HPDE6-E6E7 (cell line): ENCODE measurements at regions not wholly inside any gene's neighbourhood (a gene's known extent, or its start where the extent isn't known, plus 50 kb on each side); places are given as distances from the start of the nearest gene placed in this dataset.
"Not testable (repeated sequence)": the region's sequence is repeated elsewhere in the genome, so short reads cannot be mapped to it uniquely, and the experiment has no call there.

Experiments
- DNase-seq: peaks from one replicate; pipeline ENCODE4 v3.0.0; 2011; ENCODE audit warnings: missing footprints; ENCODE audit errors: extremely low spot score

DNA sequence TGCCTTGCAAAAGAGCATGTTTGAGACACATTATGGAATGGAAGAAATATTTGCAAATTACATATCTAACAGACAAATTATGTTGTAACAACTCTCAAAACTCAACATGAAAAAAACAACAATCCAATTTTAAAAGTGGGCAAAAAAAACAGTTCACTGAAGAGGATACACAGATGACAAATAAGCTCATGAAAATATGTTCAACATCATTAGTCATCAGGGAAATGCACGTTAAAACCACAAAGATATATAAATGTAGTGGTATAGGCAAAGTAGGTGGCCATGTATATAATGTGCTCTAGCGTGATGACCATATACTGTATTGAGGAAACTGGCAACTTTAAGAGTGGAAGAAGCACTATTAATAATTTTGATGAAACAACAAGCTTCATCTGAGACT lies 220.1 kb downstream of the IRS1 start:
- no peak for DNase-seq

DNA sequence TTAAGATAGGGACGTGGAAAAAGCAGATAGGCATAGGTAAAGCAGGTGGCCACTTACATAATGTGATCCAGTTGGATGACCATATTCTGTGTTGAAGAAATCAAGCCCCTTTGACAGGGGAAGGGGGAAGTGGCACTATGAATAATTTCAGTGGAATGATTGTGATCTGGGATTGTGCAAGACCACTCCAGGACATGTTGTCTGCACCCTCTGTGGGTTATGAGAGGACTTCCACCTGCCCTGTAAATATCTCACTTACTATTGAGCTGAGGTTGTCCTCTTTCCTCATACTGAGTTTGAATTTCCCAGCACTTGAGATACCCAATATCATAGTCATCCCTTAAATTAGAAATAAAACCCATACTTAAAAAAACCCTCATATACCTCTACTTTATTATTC lies 220.7 kb downstream of the IRS1 start:
- DNase-seq, result no peak

DNA sequence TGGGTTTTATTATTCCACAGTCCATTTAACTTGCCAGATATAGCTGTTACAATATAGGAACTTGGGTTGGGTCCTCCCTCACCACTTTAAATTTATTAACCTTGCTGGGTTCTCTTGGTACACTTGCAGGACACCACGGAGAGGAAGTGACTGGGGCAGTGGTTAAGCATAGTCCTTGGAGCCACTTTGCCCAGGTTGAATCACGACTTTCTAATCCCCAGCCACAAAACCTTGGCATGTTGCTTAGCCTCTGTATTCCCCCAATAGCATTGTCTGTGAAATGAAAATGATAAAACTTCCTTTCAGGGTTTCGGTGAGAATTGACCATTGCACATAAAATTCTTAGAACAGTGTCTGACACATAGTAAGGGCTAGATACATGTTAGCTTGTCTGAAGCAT lies 221.2 kb downstream of the IRS1 start:
- no peak for DNase-seq

DNA sequence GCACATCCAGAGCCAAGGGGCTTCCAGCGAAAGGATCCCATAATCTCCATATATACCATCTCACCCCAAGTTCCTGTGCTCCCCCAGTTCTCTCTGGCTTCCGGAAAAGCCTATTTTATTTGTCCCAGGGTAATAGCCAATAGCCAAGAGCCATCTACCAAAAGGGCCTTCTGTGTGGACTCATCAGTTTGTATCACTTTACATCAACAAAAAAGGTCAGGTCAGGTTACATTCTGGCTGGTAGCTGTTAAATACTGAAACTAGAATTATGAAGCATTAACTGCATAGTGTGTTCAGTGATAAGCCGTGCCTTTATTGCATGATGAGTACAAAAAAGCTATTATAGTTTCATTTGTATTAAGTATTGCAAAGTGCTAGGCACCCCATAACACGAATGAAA lies 223.7 kb downstream of the IRS1 start:
- no peak for DNase-seq

DNA sequence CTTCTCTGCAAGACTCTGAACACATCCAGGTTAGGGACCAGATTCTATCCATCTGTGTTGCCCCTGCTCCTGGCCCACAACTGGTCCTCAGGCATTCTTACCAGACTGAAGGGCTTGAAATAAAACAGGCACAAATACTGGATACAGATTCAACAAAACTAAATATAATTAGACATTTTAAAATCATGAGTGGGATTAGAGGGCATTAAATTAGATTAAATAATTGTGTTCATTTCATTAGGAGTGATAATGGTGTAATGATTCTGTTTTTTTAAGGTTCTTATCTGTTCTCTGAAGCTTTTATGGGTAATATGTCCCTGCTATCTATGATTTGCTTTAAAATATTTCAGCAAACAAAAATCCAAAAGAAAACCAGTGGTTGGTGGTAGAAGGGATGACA lies 226.5 kb downstream of the IRS1 start:
- DNase-seq, result no peak

DNA sequence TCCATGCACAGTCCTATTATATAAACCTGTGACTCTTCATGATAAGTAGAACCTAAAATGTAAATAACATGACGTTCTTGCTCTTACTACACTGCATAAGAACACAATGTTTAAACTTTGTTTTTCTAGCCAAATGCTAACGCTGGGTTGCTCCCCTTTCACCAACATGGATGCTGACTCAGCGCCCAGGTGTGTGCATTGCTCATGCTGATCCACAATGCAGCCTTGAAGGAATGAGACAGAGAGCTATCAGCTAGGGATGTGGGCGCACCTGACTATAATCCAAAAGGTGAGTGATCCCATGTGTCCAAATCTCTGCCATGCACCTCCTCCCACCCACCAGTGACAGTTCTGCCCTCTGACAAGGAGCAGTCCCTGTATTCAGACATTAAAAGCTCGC lies 235.0 kb downstream of the IRS1 start:
- DNase-seq, result peak; percentile 64

DNA sequence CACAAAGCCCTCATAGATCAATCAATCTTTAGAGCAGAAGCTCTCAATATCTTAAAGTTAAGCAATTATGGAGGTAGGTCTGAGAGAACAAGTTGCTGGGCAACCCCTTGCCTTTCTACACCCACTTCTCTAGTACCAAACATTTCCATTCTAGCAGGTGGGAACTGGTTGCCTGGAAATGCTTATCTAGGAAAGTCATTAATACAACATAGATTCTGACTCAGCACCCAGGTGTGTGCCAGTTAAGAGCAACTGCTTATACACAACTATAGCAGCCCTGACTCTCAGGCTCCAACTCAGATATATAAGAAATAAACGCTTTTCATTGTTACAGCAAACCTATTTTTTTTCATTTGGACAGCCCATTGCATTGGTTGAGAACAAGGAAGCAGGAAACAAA lies 237.7 kb downstream of the IRS1 start:
- peak; percentile 33 for DNase-seq

DNA sequence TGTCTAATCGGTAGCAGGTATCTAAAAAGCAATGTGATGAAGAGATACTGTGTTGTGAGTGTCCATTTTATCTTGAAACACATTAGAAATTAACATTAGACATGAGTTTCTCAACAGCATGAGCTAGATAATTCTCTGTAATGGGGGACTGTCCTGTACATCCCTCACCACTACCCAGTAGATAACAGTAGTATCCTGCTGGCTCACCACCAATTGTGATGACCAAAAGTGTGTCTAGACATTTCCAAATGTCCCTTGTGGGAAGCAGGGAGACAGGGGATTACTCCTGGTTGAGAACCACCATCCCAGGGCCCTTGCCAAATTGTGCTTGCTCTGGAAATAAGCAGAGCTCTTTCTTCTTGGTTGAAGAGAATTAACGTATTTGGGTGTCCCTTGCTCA lies 239.3 kb downstream of the IRS1 start:
- no peak for DNase-seq

DNA sequence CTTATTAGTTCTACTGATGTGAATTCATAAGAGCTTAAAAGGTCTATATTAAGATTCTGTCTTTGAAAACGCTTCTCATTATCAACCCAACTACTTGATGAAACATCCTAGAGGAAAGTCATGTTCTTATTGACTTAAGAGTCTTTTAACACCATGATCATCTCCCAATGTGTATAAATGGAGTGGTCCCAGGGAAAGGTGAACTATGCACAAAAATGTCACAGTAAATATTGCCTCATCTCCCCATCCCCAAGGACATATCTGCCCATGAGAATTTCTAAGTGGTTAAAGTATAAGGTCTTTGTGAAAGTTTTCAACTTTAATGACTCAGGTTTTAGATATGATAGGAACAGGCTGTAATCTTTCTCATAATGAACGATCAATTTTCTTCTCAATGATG lies 240.1 kb downstream of the IRS1 start:
- DNase-seq, result no peak

DNA sequence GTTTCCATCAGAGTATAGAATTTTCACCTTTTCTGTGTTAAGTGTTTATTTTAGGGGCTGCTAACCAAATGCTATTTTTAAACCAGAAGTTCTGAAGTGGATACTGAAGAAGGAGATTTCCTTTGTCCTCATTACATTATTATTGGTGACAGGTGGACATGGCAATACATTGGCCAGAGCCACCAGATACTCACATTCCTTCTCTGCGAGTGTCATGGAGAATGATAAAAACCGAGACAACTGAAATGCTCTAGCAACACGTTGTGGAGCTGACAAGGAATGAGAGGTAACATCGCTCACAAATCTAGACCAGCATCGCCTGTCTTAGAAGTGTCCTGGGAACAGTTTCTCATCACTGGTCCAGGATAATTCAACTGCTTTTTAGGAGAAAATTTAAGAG lies 241.2 kb downstream of the IRS1 start:
- DNase-seq, result no peak

DNA sequence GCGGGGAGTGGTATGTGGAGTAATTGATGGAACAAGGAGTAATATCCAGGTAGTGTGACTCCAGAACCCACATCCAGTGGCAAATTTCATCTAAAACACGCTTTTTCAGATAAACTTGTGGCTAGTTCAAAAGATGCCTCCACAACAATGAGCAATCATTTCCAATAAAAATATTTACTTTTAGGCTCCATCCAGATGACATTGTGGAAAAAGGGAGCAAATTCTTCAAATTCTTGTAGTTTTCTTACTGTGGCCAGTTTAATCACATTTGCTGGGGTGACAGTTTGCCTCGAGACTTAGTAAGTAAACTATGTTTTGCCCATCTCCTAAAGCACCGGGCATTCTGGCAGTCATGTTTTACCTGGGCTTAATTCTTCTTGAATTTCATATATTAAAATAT lies 243.6 kb downstream of the IRS1 start:
- no peak for DNase-seq

DNA sequence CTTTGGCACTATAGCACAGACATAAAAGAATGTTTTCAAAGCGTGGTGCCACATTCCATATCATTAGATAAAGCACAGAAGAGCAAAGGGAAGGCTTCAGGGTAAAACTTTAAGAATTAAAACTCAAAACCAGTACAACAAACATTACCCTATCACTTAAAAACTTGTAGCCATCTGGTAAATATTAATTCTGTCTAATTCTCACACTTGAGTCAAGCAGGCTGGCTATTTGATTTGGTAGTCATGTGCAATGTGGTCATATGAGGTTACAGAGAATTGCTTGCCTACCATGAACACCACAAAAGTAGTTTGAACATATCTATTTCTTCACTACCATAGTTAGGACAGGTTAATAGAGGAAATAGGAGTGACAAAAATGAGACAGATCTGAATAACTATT lies 244.9 kb downstream of the IRS1 start:
- DNase-seq, result no peak

DNA sequence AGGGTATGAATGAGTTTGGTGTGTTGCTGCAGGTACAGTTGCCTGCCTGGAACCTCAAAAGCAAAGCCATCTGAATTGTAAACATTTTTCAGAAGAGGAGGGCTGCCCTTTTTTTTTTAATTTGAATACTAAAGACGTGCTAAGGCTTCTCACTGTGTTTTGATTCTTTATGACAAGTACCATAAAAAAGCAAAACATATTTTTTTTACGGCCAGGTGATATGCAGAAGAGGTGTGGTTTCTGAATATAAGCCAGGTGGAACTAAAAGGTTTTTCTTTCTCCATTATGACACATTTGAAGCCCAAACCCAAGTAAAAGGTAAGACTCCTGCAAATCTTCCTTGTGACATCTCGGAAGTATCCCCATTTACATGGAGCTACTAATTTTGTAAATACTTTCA lies 246.3 kb downstream of the IRS1 start:
- DNase-seq, result no peak

DNA sequence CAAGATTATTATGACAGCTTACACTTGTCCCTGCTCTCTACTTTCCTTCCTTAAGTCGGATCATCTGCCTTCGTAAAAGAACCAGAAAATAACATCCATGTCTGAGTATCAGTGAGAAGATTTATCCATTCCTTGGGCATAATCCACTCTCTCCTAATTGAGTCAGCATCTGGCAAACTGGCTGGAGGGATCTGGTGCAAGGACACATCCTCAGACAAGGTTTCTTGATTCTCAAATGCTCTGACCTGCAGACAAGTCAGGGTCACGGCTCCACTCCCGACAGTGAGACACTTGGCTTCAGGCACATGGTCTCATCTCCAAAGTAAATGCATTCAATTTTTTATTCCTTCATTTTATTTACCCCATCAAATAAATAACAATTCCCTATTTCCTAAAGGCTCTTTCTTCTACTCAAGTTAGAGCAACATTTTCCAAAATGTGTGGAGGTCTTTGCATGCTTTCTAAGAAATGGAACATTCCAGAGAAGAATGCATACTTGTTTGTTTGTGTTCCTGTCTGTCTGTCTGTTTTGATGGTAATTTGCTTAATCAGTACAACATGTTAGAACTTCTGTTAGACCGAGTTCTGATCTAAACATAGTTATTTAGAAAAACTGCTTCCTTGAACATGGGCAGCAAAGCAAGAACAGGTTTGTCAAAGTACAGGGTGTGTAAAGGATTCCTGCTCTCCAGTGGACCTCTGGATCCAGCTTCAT lies 246.9 kb downstream of the IRS1 start:
- no peak for DNase-seq

DNA sequence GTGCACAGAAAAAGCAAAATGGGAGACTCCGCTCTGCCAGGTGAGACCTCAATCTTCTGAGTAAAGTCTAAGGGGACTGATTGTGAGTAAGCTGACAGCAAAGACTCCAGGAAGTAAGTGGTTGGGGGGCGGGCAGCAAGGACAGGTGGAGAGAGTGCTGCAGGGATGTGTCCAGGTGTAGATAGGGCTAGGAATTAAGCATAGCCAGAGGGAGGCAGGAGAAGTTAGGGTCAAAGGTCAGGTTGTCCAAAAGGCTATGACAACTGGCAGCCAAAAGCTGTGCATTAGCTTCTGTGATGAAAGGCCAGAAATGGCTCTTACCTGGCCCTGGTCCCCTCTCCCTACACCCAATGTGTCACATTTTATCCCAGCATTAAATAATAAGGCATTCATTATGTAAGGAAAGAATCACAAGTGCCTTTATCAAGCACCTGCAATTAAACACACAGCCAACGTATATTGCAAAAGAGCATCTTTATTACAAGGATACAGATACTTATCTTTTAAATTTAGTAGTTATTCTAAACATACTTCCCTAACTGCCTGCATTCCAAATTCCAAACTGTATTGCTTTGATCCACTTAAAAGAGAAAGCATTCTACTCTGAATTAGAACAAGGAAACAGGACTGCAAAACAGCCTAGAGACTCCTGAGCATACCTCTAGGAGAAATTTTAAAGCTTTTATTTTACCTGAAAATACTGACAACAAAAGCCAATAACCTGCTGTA lies 247.9 kb downstream of the IRS1 start:
- DNase-seq, result no peak

DNA sequence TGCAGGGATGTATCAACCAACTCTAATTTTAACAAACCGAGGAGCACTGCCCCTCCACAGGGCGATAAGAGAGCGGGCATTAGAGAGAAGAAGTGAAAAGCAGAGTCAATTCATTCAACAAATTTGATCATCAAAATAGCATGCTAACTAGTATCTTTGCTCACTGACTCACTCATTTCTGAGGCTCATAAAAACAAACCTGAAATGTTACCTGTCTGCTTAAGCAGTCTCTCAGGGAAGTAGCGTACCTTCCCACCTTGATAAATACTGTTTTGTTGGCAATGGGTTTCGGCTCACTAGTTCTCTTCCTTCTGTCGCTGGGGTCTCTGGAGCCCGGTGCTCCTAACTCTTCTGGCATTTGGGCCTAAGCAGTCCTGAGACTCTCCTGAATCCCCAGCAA lies 248.8 kb downstream of the IRS1 start:
- no peak for DNase-seq

DNA sequence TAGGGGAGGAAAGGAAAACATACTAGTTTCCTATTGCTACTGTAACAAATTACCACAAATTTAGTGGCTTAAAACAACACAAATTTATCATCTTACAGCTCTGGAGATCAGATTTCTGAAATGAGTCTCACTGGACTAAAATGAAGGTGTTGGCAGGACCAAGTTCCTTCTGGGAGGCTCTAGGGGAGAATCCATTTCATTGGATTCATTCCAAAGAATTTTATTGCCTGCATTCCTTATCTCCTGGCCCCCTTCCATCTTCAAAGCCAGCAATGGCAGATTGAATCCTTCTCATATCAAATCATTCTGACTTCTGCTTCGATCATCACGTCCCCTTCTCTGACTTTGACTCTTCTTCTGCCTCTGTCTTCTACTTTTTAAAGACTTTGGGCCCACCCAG lies 250.9 kb downstream of the IRS1 start:
- no peak for DNase-seq

DNA sequence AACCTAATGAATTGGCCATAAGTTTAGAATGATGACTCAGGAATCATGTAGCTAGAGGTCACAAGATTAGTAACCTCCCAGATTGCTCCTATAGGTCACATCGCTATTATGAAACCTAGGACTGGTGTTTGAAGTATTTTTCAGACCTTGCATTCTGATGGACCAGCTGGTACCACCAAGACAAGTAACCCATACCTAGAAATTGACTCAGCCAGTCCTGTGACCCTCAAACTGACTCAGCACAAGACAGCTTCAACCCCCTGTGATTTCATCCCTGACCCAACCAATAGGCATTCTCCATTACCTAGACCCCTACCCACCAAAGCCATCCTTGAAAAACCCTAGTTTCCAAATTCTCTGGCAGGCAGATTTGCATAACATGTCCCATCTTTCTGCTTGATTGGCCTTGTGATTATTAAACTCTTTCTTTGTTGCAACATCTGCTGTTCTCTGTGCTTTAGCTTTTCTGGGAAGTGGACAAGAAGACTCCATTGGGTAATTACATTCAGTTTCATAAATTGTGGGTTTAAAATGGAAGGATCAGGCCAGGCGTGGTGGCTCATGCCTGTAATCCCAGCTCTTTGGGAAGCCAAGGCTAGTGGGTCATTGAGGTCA lies 254.9 kb downstream of the IRS1 start:
- DNase-seq, result no peak

DNA sequence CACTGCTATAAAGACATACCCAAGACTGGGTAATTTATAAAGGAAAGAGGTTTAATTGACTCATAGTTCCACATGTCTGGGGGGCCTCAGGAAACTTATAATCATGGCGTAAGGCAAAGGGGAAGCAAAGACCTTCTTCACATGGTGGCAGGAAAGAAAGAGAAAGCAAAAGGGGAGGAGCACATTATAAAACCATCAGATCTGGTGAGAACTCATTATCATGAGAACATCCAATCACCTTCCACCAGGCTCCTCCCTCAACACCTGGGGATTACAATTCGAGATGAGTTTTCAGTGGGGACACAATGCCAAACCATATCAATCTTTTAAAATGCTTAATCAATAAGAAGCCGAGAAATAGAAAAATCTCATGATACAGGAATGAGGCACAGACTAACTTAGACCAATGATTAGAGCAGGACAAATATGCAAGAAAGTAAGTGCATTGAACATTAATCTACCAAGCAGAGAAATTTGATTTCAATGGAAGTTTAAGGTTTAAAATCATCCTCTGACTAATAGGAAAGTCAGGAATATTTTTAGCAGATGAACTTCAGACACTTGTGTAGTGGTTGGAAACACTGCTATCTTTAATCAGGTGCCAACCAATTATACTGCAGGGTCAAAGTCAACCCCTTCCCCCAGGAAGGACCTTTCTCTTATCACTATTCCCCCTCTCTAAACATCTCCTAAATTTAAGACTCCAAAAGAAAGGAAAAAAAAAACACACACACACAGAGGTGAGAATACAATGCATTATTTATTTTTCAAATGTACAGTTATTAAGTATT lies 259.2 kb downstream of the IRS1 start:
- DNase-seq, result no peak

DNA sequence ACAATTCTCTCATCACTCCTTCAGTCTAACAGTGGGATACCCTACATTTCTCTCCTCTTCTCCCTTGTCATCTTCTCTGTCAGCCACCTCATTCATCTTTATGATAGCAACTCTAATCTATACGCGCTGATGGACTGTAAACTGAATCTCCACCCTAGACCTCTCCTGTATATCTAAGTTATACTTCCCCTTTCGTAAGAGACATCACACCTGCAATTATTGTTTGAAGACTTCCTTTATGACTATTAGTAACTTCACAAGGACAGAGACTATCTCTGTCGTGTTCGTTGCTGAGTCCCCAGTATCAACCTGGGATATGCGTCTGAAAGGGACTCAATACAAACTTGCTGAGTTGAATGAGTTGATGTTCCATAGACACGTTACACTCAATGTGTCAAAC lies 263.2 kb downstream of the IRS1 start:
- no peak for DNase-seq

DNA sequence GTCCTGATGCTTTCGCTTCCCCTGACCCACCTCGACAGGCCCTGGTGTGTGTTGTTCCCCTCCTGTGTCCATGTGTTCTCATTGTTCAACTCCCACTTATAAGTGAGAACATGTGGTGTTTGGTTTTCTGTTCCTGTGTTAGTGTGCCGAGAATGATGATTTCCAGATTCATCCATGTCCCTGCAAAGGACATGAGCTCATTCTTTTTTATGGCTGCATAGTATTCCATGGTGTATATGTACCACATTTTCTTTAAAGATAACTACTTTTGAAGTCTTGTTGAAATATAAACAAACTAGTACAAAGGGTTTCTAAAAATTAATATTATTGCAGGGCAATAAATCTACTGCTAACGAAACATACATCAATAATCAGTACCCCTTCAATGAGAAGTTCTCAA lies 266.6 kb downstream of the IRS1 start:
- DNase-seq, result not testable (repeated sequence)

DNA sequence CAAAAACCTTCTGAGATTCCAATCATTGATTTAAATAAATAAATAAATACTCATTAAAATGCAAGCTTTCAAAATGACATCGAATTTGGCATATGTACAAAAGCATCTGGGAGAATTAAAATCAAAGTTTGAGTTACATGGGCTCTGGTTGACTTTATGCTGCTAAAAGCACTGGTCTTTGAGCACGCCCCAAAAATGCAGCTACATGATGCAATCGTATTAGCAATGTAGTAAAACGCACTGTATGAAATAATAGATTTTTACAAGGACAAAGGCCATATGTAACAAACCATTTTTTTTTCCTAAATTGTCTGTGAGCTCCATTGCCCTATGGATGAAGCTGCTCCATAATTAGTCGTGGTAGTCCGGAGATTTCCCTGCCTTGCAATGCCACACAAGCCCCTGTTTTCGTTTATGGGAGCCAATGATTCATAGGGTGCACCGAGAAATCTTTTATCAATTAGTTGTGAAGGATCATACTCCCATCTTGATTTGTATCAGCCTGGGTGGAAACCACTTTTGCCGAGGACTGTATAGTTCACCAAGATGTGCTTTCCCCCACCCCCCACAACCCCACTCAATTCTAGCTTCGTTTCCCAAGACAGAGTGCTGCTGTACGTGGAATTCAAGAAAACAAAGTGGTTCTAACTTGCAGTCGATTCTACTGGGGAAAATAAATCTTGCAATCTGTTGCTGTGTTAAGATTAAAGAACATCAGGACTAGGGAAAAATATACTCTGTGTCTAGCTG lies 268.4 kb downstream of the IRS1 start:
- DNase-seq, result no peak
